Renal cortical epithelial cell (primary cell): ENCODE measurements at regions not wholly inside any gene's neighbourhood (a gene's known extent, or its start where the extent isn't known, plus 50 kb on each side); places are given as distances from the start of the nearest gene placed in this dataset.
"Not testable (repeated sequence)": the region's sequence is repeated elsewhere in the genome, so short reads cannot be mapped to it uniquely, and the experiment has no call there.

ENCODE experiments used
- DNase-seq: peaks from one replicate; pipeline ENCODE4 v3.0.0-alpha.2; 2011; ENCODE audit warnings: low read depth

- no peak for DNase-seq
Observed at GRCh38 chr5:136740228-136740627, 374.9 kb upstream of the TRPC7 start.

DNA sequence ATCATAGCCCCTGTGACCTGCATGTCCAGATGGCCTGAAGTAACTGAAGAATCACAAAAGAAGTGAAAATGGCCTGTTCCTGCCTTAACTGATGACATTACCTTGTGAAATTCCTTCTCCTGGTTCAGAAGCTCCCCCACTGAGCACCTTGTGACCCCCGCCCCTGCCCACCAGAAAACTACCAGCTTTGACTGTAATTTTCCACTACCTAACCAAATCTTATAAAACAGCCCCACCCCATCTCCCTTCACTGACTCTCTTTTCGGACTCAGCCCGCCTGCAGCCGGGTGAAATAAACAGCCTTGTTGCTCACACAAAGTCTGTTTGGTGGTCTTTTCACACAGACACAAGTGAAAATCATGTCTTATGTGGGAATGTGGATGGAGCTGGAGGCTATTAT, 373.9 kb upstream of the TRPC7 start:
- DNase-seq = not testable (repeated sequence)

DNA sequence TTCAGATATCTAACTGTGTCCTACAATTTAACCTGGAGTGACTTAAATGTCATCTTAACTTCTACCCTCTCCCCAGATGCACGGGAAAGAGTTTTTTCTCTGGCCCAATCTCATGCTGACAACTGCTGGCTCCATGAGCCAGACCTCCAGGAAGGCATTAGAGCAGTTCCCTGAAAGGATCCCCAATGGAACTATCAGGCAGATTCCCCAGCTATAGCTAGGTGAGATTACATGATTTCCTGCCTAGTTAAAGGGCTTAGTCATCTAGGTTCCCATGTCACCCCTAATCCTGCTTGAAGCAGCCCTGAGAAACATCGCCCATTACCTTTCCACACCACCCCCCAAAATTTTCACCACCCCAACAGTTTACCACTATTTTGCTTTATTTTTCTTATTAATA, 373.5 kb upstream of the TRPC7 start:
- DNase-seq = no peak

DNA sequence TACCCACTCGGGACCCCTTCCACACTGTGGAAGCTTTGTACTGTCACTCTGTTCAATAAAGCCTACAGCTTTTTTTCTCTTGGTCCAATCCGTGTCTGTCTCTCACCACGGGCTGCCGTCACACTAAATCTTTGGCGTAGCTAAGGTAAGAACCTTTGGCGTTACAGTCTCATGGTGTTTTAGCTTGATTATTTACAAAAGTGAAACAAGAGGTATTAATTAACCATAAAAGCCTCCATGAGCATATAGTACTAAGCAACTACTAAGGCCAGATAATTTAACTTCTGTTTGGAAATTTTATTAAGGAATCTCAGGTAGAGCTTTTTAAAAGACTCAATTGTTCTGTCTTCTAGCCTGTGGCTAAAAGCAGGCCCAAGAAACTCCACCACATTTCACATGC, 370.7 kb upstream of the TRPC7 start:
- DNase-seq = peak; percentile 54

DNA sequence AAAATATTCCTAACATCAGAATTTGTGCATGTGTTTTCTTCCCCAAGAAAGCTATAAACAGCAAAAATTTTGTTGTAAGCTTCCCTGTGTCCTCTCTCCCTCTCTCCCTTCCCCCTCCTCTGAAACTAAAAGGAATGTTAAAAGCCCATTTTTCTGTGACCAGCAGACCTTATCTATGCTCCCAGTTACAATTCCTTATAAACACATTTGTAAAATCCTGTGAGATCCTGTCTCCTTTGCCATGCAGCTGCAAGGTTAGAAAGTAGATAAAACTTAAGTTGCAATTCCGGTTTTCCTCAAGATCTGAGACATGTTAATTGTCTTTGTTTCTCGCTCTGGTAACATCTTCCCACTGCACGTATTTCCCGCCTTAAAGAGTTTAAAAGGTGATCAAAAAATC, 370.3 kb upstream of the TRPC7 start:
- DNase-seq = peak; percentile 9

DNA sequence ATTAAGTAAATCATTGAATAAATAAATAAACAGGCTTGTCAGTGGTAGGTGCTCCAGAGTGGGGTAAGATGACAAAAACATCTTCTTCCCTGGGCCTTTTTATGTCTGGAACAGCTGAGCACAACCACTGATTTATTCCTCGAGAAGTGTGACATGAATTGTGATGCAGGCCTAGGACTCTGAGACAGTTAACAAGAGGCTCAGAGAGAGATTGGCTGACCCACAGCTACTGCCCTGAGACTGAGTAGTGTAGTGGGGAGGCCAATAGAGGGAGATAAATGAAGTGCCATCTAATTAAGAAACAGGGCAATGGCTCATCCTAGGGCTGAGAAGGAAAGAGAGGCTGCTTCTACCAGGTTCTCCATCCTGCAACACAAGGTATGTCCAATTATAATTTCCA, 369.3 kb upstream of the TRPC7 start:
- DNase-seq = no peak

- peak; percentile 86 for DNase-seq
Observed at GRCh38 chr5:136732751-136733150, 367.4 kb upstream of the TRPC7 start.

DNA sequence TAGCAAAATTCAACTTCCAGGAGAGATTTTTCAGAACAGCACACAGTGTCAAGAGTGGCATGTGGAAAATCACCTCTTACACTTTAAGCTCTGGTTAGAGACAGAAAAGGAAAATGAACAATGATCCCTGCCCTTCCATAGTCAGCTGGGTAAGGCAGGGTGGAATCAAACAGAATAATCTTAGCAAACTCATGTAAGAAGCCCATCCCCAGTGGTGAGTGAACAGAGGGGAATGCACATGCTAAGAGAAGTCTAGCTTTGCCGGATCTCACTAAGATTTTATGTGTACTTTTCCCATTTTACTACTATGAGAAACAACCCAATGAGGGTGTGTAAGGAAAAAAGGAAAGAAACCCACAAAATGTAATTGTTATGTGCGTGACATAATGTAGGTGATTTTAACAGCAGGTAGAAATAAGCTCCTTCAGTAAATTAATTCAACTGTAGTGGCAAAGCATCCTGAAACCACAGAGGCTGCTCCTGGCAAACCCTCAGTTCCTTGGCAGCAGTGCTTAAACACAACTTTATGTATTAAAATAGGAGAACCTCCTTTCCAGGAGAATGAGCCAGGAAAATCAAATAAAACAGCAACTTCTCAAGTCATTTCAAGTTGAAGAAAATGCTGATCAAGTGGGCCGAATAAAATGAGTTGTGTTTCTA, 366.0 kb upstream of the TRPC7 start:
- DNase-seq = peak; percentile 29

GRCh38 chr5:136730426-136730825, 365.1 kb upstream of the TRPC7 start:
- DNase-seq = peak; percentile 65

DNA sequence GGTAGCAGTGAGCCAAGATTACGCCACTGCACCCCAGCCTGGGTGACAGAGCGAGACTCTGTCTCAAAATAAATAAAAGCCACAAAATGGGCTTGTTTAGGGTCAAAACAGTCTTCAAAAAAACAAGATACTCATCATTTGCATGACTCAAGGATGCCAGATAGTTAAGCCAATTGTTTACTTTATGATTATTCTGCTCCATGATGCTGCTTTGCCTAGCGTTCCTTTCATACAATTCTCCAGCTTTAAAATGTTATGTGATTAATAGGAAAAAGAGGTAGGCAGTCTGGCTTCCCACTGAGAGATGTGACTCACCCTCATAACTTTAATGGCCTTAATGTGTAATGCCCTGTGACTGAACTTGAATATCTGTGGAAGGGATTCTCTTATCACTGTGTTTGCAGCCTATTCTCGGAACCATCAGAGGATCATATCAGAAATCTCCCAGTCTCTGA, 364.6 kb upstream of the TRPC7 start:
- DNase-seq = peak; percentile 88

GRCh38 chr5:136726506-136726905, 361.2 kb upstream of the TRPC7 start:
- DNase-seq = no peak

DNA sequence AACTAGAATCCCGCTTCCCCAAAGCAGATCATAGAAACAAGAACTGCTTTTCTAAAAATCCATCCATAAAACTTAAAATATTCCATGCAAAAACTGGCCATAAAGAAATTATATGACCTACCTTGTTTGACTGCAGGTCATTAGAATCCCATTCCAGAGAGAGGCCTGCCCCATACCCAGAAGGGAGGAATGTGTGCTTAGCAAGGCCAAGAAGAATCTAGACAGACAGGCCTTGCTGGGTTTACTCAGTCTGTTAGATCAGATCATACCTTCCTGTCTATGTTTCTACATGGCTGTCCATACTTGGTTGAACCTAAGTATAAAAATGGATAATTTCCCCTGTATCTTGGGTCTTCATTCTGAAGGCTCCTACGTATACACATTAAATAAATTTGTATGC, 358.8 kb upstream of the TRPC7 start:
- DNase-seq = peak; percentile 26

GRCh38 chr5:136722581-136722980, 357.2 kb upstream of the TRPC7 start:
- no peak for DNase-seq

GRCh38 chr5:136722086-136722485, 356.7 kb upstream of the TRPC7 start:
- DNase-seq = no peak

DNA sequence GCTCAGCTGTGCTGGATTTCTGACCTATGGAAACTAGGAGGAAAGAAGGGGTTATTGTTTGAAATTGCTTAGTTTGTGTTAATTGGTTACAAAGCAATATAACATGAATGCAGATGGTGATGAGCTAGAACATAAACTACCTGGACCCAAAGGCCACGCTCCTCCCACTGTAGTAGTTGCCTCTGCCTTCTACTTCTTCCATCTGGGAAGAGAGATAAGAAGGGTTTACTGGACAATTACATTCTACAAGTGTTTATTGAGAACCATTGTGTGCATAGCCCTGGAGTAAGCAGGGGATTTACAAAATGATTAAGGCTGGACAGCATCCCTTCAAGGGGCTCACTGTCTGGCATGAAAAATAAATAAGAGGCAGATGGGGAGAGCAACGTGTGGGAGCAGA, 355.3 kb upstream of the TRPC7 start:
- no peak for DNase-seq

- DNase-seq = no peak
Observed at GRCh38 chr5:136717917-136718316, 352.6 kb upstream of the TRPC7 start.

DNA sequence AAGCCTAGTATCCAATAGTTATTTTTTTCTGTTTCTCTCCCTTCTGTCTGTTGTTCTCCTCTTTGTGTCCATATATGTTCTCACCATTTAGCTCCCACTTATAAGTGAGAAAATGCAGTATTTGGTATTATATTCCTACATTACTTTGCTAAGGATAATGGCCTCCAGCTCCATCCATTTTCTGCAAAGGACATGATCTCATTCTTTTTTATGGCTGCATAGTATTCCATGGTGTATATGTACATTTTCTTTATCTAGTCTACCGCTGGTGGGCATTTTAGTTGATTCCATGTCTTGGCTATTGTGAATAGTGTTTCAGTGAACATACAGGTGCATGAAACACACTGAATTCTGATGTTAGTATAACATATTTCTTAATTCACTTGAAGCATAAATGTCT, 348.9 kb upstream of the TRPC7 start:
- no peak for DNase-seq

DNA sequence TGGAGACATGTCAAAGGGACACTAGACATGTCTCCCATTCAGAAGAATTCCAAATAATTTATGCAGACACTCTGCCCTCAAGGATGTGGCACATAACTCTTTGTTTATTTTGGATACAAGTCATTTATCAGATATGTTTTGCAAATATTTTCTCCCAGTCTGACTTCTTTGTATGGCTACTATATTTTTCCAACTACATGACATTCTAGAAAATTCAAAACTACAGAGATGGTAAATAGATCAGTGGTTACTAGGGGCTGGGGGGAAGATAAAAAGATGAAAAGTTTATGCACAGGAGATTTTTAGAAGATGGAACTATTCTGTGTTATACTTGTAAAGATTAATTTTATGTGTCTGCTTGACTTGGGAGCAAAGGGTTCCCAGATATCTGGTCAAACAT, 347.3 kb upstream of the TRPC7 start:
- no peak for DNase-seq

DNA sequence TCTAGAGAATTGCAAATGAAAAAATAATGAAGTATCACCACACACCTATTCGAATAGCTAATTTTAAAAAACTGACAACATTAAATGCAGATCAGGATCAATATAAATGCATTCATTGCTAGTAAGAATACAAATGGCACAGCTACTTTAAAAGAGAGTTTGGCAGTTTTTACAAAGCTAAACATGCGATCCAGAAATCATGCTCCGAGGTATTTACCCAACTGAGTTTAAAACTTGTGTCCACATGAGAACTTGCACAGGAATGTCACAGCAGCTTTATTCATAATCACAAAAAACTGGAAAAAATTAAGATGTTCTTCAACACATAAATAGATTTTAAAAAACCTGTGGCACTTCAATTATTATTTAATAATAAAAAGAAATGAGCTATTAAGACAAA, 345.5 kb upstream of the TRPC7 start:
- no peak for DNase-seq

DNA sequence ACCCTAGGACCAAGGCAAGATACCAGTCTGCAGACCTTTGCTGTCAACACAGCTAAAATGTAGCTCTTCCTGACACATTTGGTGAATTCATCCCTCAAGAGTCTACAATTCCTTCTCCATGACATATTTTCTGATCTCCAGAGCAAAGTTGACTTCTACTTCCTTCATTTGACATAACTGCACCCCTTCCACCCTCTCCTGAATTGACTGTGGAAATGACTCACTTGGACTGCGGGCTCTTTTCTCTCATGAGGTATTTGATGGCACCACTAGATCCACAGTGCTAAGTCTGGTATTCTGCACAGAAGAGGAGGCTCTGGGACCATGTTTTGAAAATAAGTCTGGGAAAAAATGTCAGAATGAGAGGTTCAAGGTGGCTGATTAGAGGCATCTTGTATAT, 338.4 kb upstream of the TRPC7 start:
- no peak for DNase-seq

- no peak for DNase-seq
Observed at GRCh38 chr5:136703036-136703435, 337.7 kb upstream of the TRPC7 start.

DNA sequence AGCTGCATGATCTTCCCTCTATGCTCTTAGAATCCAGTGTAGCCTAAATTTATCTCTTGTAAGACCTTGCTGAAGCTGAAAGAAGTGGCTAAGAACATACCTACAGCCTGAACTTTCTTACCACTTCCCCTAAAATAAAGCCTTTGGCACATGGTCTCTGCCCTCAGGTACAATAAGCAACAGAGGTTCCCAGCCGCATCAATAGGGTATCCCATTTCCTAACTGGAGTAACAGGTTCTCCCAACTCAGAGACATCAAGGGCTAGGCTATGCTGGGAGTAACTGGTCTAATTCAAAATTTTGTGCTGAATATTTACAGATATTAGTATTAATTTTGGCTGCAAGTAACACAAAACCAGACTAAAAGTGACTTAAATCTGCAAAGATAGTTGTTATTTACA, 335.8 kb upstream of the TRPC7 start:
- DNase-seq = no peak

GRCh38 chr5:136699651-136700050, 334.3 kb upstream of the TRPC7 start:
- DNase-seq = no peak

GRCh38 chr5:136698970-136699369, 333.6 kb upstream of the TRPC7 start:
- DNase-seq = no peak
